ENCODE measurements at regions not wholly inside any gene's neighbourhood (a gene's known extent, or its start where the extent isn't known, plus 50 kb on each side); places are given as distances from the start of the nearest gene placed in this dataset.

DNA sequence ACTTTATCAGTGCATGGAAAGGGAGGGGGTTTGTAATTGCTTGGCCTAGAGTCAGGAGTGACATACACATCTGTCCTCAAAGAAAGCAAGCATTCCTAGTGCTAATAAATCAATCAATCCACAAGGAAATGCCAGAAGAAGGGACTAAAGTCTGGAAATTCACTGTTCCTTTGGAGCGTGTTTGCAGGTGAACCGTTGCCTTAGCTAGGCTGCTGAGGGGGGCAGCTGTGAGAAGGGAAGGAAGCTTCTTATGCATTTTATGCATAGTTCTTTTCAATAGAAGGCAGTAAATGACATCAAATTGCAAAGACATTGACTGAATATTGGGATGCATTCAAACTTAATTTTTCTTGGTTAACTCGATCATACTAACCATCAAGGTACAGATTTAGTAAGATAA lies 1092.5 kb upstream of the SEMA6A start:
- TF ChIP-seq POLR2A (IDR thresholded peaks at IDR 0.05; ENCODE audit: low read depth, low read length) (no peak), POLR2AphosphoS2 (IDR thresholded peaks at IDR 0.05; ENCODE audit: low read depth, low read length) (no peak), TAF1 (IDR thresholded peaks at IDR 0.05; ENCODE audit: borderline replicate concordance, low read depth, low read length) (no peak), EZH2 (IDR thresholded peaks at IDR 0.05; ENCODE audit: borderline replicate concordance, control insufficient read depth, low read depth, low read length) (no peak), NR2F1 (conservative IDR thresholded peaks at IDR 0.05) (no peak)

Data from GM12878 (cell line).